PFSK-1 (cell line): ENCODE measurements at regions not wholly inside any gene's neighbourhood (a gene's known extent, or its start where the extent isn't known, plus 50 kb on each side); places are given as distances from the start of the nearest gene placed in this dataset.

Experiments
- FOXP2 ChIP-seq: optimal IDR thresholded peaks from 2 replicates; pipeline ENCODE3; 2011; ENCODE audit warnings: borderline replicate concordance, control low read depth, inconsistent platforms; ENCODE audit not compliant: insufficient read depth; ENCODE audit errors: extremely low read length, extremely low read depth
- POLR2AphosphoS5 ChIP-seq: IDR thresholded peaks from 2 replicates; pipeline ENCODE4 v1.6.1; 2012; ENCODE audit warnings: low read depth, mild to moderate bottlenecking, control low read depth, low read length, moderate library complexity
- REST ChIP-seq, 2 experiments: IDR thresholded peaks; 2 replicates each; pipeline versions ENCODE4 v1.6.1 to v1.8.0; 2011 to 2012; ENCODE audit warnings: low read depth in 2 of 2, low read length in 2 of 2, control low read depth in 1 of 2, inconsistent platforms in 1 of 2, mild to moderate bottlenecking in 1 of 2, moderate library complexity in 1 of 2; ENCODE audit not compliant: insufficient read depth in 1 of 2
- SIN3A ChIP-seq: IDR thresholded peaks from 2 replicates; pipeline ENCODE4 v1.6.1; 2012; ENCODE audit warnings: mild to moderate bottlenecking, low read length, moderate library complexity, borderline replicate concordance; ENCODE audit not compliant: insufficient read depth
- TAF1 ChIP-seq: IDR thresholded peaks from 2 replicates; pipeline ENCODE4 v1.6.1; 2012; ENCODE audit warnings: low read length, control low read depth, borderline replicate concordance; ENCODE audit not compliant: insufficient read depth

GRCh38 chr3:110859993-110860392 is 211.6 kb upstream of the NECTIN3 start:
- TF ChIP-seq SIN3A (no peak), POLR2AphosphoS5 (no peak), FOXP2 (no peak), TAF1 (no peak), REST (IDR thresholded peaks at IDR 0.05; ENCODE audit: insufficient read depth in 1 of 2, low read depth in 2 of 2, low read length in 2 of 2) (no peak)

DNA sequence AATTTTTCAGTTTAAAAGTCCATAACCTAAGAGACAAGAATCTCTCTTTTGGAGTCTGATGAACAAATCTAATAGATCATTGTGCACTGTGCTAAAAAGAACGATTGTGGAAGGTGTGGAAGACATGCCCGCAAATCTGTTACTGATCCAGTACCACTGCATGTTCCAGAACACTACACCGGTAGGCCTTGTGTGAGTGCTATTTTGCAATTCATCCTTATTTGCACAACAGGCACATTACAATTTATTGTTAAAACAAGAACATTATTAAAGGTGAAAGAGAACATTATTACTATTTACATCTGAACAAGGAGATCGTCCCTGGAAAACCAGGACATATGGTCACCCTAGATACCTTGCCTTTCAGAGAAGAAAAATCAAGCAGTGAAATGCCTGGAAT is 205.7 kb upstream of the NECTIN3 start:
- no peak for TF ChIP-seq FOXP2

DNA sequence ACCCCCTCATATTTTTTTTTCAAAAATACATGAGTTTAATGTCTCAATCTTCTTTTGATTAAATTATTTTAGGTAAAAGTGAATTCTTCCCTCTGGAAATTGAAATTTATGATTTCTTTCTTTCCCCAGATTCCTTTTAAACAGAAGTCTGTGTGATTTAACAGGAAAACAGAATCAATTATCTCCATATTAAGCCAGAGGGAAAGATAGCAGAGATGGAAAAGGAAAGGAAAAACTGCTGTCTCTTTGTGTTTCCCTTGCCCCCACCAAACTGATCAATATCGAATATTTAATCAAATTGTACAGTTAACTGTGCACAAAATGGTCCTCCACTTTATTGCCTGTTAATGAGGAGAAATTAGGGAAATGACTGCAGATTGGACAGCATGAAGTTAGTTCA is 203.5 kb upstream of the NECTIN3 start:
- TF ChIP-seq POLR2AphosphoS5 (no peak), SIN3A (no peak), REST (IDR thresholded peaks at IDR 0.05; ENCODE audit: insufficient read depth in 1 of 2, low read depth in 2 of 2, low read length in 2 of 2) (no peak), FOXP2 (no peak), TAF1 (no peak)

- no peak for TF ChIP-seq REST (IDR thresholded peaks at IDR 0.05; ENCODE audit: insufficient read depth in 1 of 2, low read depth in 2 of 2, low read length in 2 of 2)
- TF ChIP-seq SIN3A = no peak
- TF ChIP-seq FOXP2 = no peak
- no peak for TF ChIP-seq TAF1
- TF ChIP-seq POLR2AphosphoS5 = no peak
Observed at GRCh38 chr3:110869736-110870135, 201.9 kb upstream of the NECTIN3 start.

- TF ChIP-seq REST (IDR thresholded peaks at IDR 0.05; ENCODE audit: insufficient read depth in 1 of 2, low read depth in 2 of 2, low read length in 2 of 2) (no peak), FOXP2 (no peak), SIN3A (no peak), POLR2AphosphoS5 (no peak), TAF1 (no peak)
Observed at GRCh38 chr3:110871869-110872268, 199.7 kb upstream of the NECTIN3 start.
